Activated CD4-positive, alpha-beta memory T cell treated with anti-CD3 and anti-CD28 coated beads, Interleukin-2, amount 10 ng/mL, durations not matched to agents 7 days and 5 days (primary cell): ENCODE measurements at regions not wholly inside any gene's neighbourhood (a gene's known extent, or its start where the extent isn't known, plus 50 kb on each side); places are given as distances from the start of the nearest gene placed in this dataset.
"Not testable (repeated sequence)": the region's sequence is repeated elsewhere in the genome, so short reads cannot be mapped to it uniquely, and the experiment has no call there.

Source experiments
- CTCF ChIA-PET: fragments of 350-600 bp; sonication (Branson Sonifier 250); formaldehyde crosslinking; loops from one replicate; lab custom pipeline; 2021; ENCODE audit warnings: antibody characterized with exemption, inconsistent platforms; lab: Charles Lee
- POLR2A ChIA-PET: fragments of 350-600 bp; sonication (Branson Sonifier 250); formaldehyde crosslinking; loops from one replicate; lab custom pipeline; 2021; ENCODE audit warnings: antibody characterized with exemption; lab: Charles Lee
- DNase-seq: peaks from one replicate; pipeline ENCODE4 v3.0.0-alpha.2; 2020
- H3K27ac Mint-ChIP-seq: one replicate; pipeline ENCODE4 v1.8.0; 2021; ENCODE audit warnings: mild to moderate bottlenecking, mixed read lengths
- H3K27me3 Mint-ChIP-seq: one replicate; pipeline ENCODE4 v1.8.0; 2021; ENCODE audit warnings: mixed read lengths
- H3K36me3 Mint-ChIP-seq: one replicate; pipeline ENCODE4 v1.8.0; 2021; ENCODE audit warnings: low read depth, mixed read lengths
- H3K4me1 Mint-ChIP-seq: one replicate; pipeline ENCODE4 v1.8.0; 2021; ENCODE audit warnings: mixed read lengths
- H3K4me3 Mint-ChIP-seq: one replicate; pipeline ENCODE4 v1.8.0; 2021; ENCODE audit warnings: mild to moderate bottlenecking, mixed read lengths
- H3K9me3 Mint-ChIP-seq: one replicate; pipeline ENCODE4 v1.8.0; 2021; ENCODE audit warnings: mixed read lengths

- H3K36me3 Mint-ChIP-seq = no peaks in the 10 kb centered on the region
- DNase-seq = no peak
- H3K27me3 Mint-ChIP-seq = peaks cover 5% of the 10 kb centered on the region
- no peak overlapping the region for H3K27ac Mint-ChIP-seq
- no peaks in the 10 kb centered on the region for H3K4me1 Mint-ChIP-seq
- ChIA-PET POLR2A (no interaction called here), CTCF (no interaction called here)
- no peak overlapping the region for H3K4me3 Mint-ChIP-seq
- peaks cover 2% of the 10 kb centered on the region for H3K9me3 Mint-ChIP-seq
These were observed 195.2 kb downstream of the RGS9 start for GRCh38 chr17:65332375-65332774.

- no peak overlapping the region for H3K4me3 Mint-ChIP-seq
- DNase-seq = no peak
- peaks cover 2% of the 10 kb centered on the region for H3K9me3 Mint-ChIP-seq
- no peaks in the 10 kb centered on the region for H3K4me1 Mint-ChIP-seq
- no peaks in the 10 kb centered on the region for H3K36me3 Mint-ChIP-seq
- ChIA-PET CTCF (no interaction called here), POLR2A (no interaction called here)
- H3K27me3 Mint-ChIP-seq = peaks cover 7% of the 10 kb centered on the region
- H3K27ac Mint-ChIP-seq = no peak overlapping the region
These were observed 191.4 kb downstream of the RGS9 start for GRCh38 chr17:65328567-65328966.

GRCh38 chr17:65324611-65325342 is 187.6 kb downstream of the RGS9 start:
- POLR2A ChIA-PET = no interaction called here
- Mint-ChIP-seq H3K36me3 (no peaks in the 10 kb centered on the region), H3K9me3 (no peaks in the 10 kb centered on the region), H3K4me1 (no peaks in the 10 kb centered on the region), H3K4me3 (no peak overlapping the region), H3K27me3 (peaks cover 3% of the 10 kb centered on the region), H3K27ac (no peak overlapping the region)
- CTCF ChIA-PET = no interaction called here
- no peak for DNase-seq

GRCh38 chr17:65323049-65323448 is 185.9 kb downstream of the RGS9 start:
- POLR2A ChIA-PET = no interaction called here

GRCh38 chr17:65320820-65321219 is 183.7 kb downstream of the RGS9 start:
- no peak for DNase-seq
- Mint-ChIP-seq H3K4me3 (no peak overlapping the region), H3K36me3 (no peaks in the 10 kb centered on the region), H3K27me3 (peaks cover 20% of the 10 kb centered on the region), H3K4me1 (no peaks in the 10 kb centered on the region), H3K9me3 (no peaks in the 10 kb centered on the region), H3K27ac (no peak overlapping the region)
- POLR2A ChIA-PET = no interaction called here
- CTCF ChIA-PET = no interaction called here

More at GRCh38 chr17:65323049-65323448, 185.9 kb downstream of the RGS9 start:
- peaks cover 7% of the 10 kb centered on the region for H3K27me3 Mint-ChIP-seq
- DNase-seq = no peak
- no peak overlapping the region for H3K4me3 Mint-ChIP-seq
- H3K27ac Mint-ChIP-seq = no peak overlapping the region
- CTCF ChIA-PET = no interaction called here
- H3K9me3 Mint-ChIP-seq = no peaks in the 10 kb centered on the region
- no peaks in the 10 kb centered on the region for H3K36me3 Mint-ChIP-seq
- no peaks in the 10 kb centered on the region for H3K4me1 Mint-ChIP-seq

GRCh38 chr17:65314212-65314611 is 177.0 kb downstream of the RGS9 start:
- no peak for DNase-seq
- no peak overlapping the region for H3K27ac Mint-ChIP-seq
- H3K27me3 Mint-ChIP-seq = peaks cover 50% of the 10 kb centered on the region
- H3K36me3 Mint-ChIP-seq = no peaks in the 10 kb centered on the region
- H3K4me3 Mint-ChIP-seq = no peak overlapping the region
- H3K9me3 Mint-ChIP-seq = no peaks in the 10 kb centered on the region
- peaks cover 5% of the 10 kb centered on the region for H3K4me1 Mint-ChIP-seq
- CTCF ChIA-PET = interaction anchor here (0.6 to 1.8 kb wide), 2 partner anchors 42 to 83 kb away, joined by 4 to 6 read pairs; no protein-coding TSS in a partner anchor
- POLR2A ChIA-PET = no interaction called here

GRCh38 chr17:65312718-65313377 is 175.7 kb downstream of the RGS9 start:
- no peaks in the 10 kb centered on the region for H3K36me3 Mint-ChIP-seq
- ChIA-PET CTCF (interaction anchor here (0.7 kb wide), 1 partner anchor 22 kb away, joined by 3 read pairs; no protein-coding TSS in a partner anchor), POLR2A (no interaction called here)
- peaks cover 46% of the 10 kb centered on the region for H3K27me3 Mint-ChIP-seq
- no peak overlapping the region for H3K4me3 Mint-ChIP-seq
- H3K9me3 Mint-ChIP-seq = no peaks in the 10 kb centered on the region
- H3K4me1 Mint-ChIP-seq = peaks cover 5% of the 10 kb centered on the region
- H3K27ac Mint-ChIP-seq = no peak overlapping the region
- DNase-seq = no peak

- Mint-ChIP-seq H3K4me3 (no peak overlapping the region), H3K27me3 (peaks cover 42% of the 10 kb centered on the region), H3K4me1 (peaks cover 5% of the 10 kb centered on the region), H3K27ac (no peak overlapping the region), H3K9me3 (no peaks in the 10 kb centered on the region), H3K36me3 (no peaks in the 10 kb centered on the region)
- no peak for DNase-seq
- ChIA-PET CTCF (interaction anchor here (1.7 kb wide), 1 partner anchor 17 kb away, joined by 6 read pairs; no protein-coding TSS in a partner anchor), POLR2A (no interaction called here)
These were observed 174.1 kb downstream of the RGS9 start for GRCh38 chr17:65311261-65311660.

GRCh38 chr17:65307961-65308316 is 170.8 kb downstream of the RGS9 start:
- DNase-seq = no peak
- no peak overlapping the region for H3K27ac Mint-ChIP-seq
- H3K9me3 Mint-ChIP-seq = no peaks in the 10 kb centered on the region
- POLR2A ChIA-PET = no interaction called here
- CTCF ChIA-PET = no interaction called here
- no peak overlapping the region for H3K4me3 Mint-ChIP-seq
- no peaks in the 10 kb centered on the region for H3K36me3 Mint-ChIP-seq
- peaks cover 27% of the 10 kb centered on the region for H3K27me3 Mint-ChIP-seq
- no peaks in the 10 kb centered on the region for H3K4me1 Mint-ChIP-seq

GRCh38 chr17:65307081-65307960 is 170.2 kb downstream of the RGS9 start:
- H3K4me3 Mint-ChIP-seq = no peak overlapping the region
- POLR2A ChIA-PET = no interaction called here
- peaks cover 26% of the 10 kb centered on the region for H3K27me3 Mint-ChIP-seq
- no peaks in the 10 kb centered on the region for H3K9me3 Mint-ChIP-seq
- no peak for DNase-seq
- H3K27ac Mint-ChIP-seq = no peak overlapping the region
- no peaks in the 10 kb centered on the region for H3K36me3 Mint-ChIP-seq
- no peaks in the 10 kb centered on the region for H3K4me1 Mint-ChIP-seq
- CTCF ChIA-PET = no interaction called here

- no peaks in the 10 kb centered on the region for H3K36me3 Mint-ChIP-seq
- DNase-seq = no peak
- no peaks in the 10 kb centered on the region for H3K9me3 Mint-ChIP-seq
- no peaks in the 10 kb centered on the region for H3K4me1 Mint-ChIP-seq
- no peak overlapping the region for H3K4me3 Mint-ChIP-seq
- no peak overlapping the region for H3K27ac Mint-ChIP-seq
- ChIA-PET CTCF (no interaction called here), POLR2A (no interaction called here)
- H3K27me3 Mint-ChIP-seq = peaks cover 21% of the 10 kb centered on the region
These were observed 168.6 kb downstream of the RGS9 start for GRCh38 chr17:65305778-65306177.

GRCh38 chr17:65305116-65305515 is 167.9 kb downstream of the RGS9 start:
- H3K36me3 Mint-ChIP-seq = no peaks in the 10 kb centered on the region
- H3K27ac Mint-ChIP-seq = no peak overlapping the region
- peaks cover 20% of the 10 kb centered on the region for H3K27me3 Mint-ChIP-seq
- no peaks in the 10 kb centered on the region for H3K4me1 Mint-ChIP-seq
- POLR2A ChIA-PET = no interaction called here
- H3K4me3 Mint-ChIP-seq = no peak overlapping the region
- CTCF ChIA-PET = no interaction called here
- no peaks in the 10 kb centered on the region for H3K9me3 Mint-ChIP-seq
- DNase-seq = no peak

- H3K4me3 Mint-ChIP-seq, H3K4me1 Mint-ChIP-seq, H3K36me3 Mint-ChIP-seq, DNase-seq, POLR2A ChIA-PET, H3K9me3 Mint-ChIP-seq, H3K27ac Mint-ChIP-seq: not testable (repeated sequence)
- H3K27me3 Mint-ChIP-seq = peaks cover 16% of the 10 kb centered on the region
- CTCF ChIA-PET = interaction anchor here (1.3 kb wide), 1 partner anchor 70 kb away, joined by 5 read pairs; no protein-coding TSS in a partner anchor
These were observed 164.7 kb downstream of the RGS9 start for GRCh38 chr17:65301882-65302281.
